GM10248 (cell line): ENCODE measurements at regions not wholly inside any gene's neighbourhood (a gene's known extent, or its start where the extent isn't known, plus 50 kb on each side); places are given as distances from the start of the nearest gene placed in this dataset.

Source experiments
- CTCF ChIA-PET: fragments of 300-600 bp; sonication (Branson Sonifier 250); formaldehyde crosslinking; extraction: SDS; loops from one replicate; lab custom pipeline; 2021; ENCODE audit warnings: antibody characterized with exemption; lab: Yijun Ruan, JAX
- POLR2A ChIA-PET: fragments of 350-650 bp; sonication (Branson Sonifier 250); formaldehyde crosslinking; extraction: SDS; loops from one replicate; lab custom pipeline; 2020; ENCODE audit warnings: antibody characterized with exemption; lab: Yijun Ruan, JAX
- DNase-seq: peaks from one replicate; pipeline ENCODE4 v3.0.0; 2012; ENCODE audit errors: extremely low spot score
- CTCF ChIP-seq: IDR thresholded peaks from 2 replicates; pipeline ENCODE4 v1.5.1; 2012; ENCODE audit warnings: mild to moderate bottlenecking, low read depth; ENCODE audit errors: extremely low read depth, missing control alignments, control extremely low read depth

- ChIA-PET CTCF (no interaction called here), POLR2A (no interaction called here)
- DNase-seq, result no peak
- TF ChIP-seq CTCF, result no peak
Measured at GRCh38 chr4:181061787-181062186, 1181.4 kb upstream of the TENM3 start.

GRCh38 chr4:181063212-181063611, 1180.0 kb upstream of the TENM3 start:
- no peak for TF ChIP-seq CTCF
- DNase-seq, result no peak
- ChIA-PET POLR2A (no interaction called here), CTCF (no interaction called here)

GRCh38 chr4:181077341-181077740, 1165.9 kb upstream of the TENM3 start:
- ChIA-PET CTCF (no interaction called here), POLR2A (no interaction called here)
- no peak for DNase-seq
- no peak for TF ChIP-seq CTCF

- ChIA-PET POLR2A (no interaction called here), CTCF (interaction anchor here (0.8 kb wide), 1 partner anchor 20 kb away, joined by 3 read pairs; no protein-coding TSS in a partner anchor)
- TF ChIP-seq CTCF, result no peak
- no peak for DNase-seq
Measured at GRCh38 chr4:181078196-181078595, 1165.0 kb upstream of the TENM3 start.

- DNase-seq, result no peak
- ChIA-PET CTCF (no interaction called here), POLR2A (no interaction called here)
- TF ChIP-seq CTCF, result no peak
Measured at GRCh38 chr4:181083757-181084361, 1159.3 kb upstream of the TENM3 start.

GRCh38 chr4:181085557-181085956, 1157.6 kb upstream of the TENM3 start:
- CTCF ChIA-PET, result interaction anchor here (1.0 kb wide), 1 partner anchor 9 kb away, joined by 3 read pairs; no protein-coding TSS in a partner anchor
- TF ChIP-seq CTCF, result no peak
- POLR2A ChIA-PET, result no interaction called here
- DNase-seq, result no peak
